Fibroblast of lung (primary cell): ENCODE measurements at regions not wholly inside any gene's neighbourhood (a gene's known extent, or its start where the extent isn't known, plus 50 kb on each side); places are given as distances from the start of the nearest gene placed in this dataset.

Source experiments
- EZH2 ChIP-seq: IDR thresholded peaks from 2 replicates; pipeline ENCODE4 v1.5.1; 2012; ENCODE audit warnings: low read length, control low read depth, mild to moderate bottlenecking; ENCODE audit errors: missing control alignments
- TF ChIP-seq, protein P1 (sequence below), 2 donors: IDR thresholded peaks in 1 of 2; conservative IDR thresholded peaks in 1 of 2; 1 replicate in 1 of 2; 2 replicates in 1 of 2; pipeline ENCODE4 v1.5.1; 2011 to 2012; ENCODE audit warnings: low read length in 2 of 2, control low read depth in 1 of 2, inconsistent platforms in 1 of 2, low read depth in 1 of 2, mild to moderate bottlenecking in 1 of 2

- TF ChIP-seq, protein P1, sequence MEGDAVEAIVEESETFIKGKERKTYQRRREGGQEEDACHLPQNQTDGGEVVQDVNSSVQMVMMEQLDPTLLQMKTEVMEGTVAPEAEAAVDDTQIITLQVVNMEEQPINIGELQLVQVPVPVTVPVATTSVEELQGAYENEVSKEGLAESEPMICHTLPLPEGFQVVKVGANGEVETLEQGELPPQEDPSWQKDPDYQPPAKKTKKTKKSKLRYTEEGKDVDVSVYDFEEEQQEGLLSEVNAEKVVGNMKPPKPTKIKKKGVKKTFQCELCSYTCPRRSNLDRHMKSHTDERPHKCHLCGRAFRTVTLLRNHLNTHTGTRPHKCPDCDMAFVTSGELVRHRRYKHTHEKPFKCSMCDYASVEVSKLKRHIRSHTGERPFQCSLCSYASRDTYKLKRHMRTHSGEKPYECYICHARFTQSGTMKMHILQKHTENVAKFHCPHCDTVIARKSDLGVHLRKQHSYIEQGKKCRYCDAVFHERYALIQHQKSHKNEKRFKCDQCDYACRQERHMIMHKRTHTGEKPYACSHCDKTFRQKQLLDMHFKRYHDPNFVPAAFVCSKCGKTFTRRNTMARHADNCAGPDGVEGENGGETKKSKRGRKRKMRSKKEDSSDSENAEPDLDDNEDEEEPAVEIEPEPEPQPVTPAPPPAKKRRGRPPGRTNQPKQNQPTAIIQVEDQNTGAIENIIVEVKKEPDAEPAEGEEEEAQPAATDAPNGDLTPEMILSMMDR (conservative IDR thresholded peaks at IDR 0.05 in 1 of 2, IDR thresholded peaks at IDR 0.05 in 1 of 2; ENCODE audit: low read depth in 1 of 2, low read length in 2 of 2): no peak
- TF ChIP-seq EZH2: no peak
Observed at GRCh38 chrX:63561425-63561824, 210.3 kb upstream of the SPIN4 start.
